ENCODE measurements at regions not wholly inside any gene's neighbourhood (a gene's known extent, or its start where the extent isn't known, plus 50 kb on each side); places are given as distances from the start of the nearest gene placed in this dataset.
"Not testable (repeated sequence)": the region's sequence is repeated elsewhere in the genome, so short reads cannot be mapped to it uniquely, and the experiment has no call there.

- Histone ChIP-seq H3K27me3 (replicated peaks in 2 of 5; ENCODE audit: control insufficient read depth in 4 of 5, insufficient read depth in 5 of 5, low read length in 4 of 5) (no peaks in the 10 kb centered on the region), H3K4me3 (ENCODE audit: control insufficient read depth in 1 of 7, extremely low read depth in 1 of 7, insufficient read depth in 4 of 7, low read depth in 2 of 7, low read length in 6 of 7) (no peak overlapping the region), H3K4me1 (ENCODE audit: control extremely low read depth in 1 of 4, control insufficient read depth in 4 of 4, insufficient read depth in 4 of 4, low read length in 3 of 4) (no peaks in the 10 kb centered on the region), H3K36me3 (ENCODE audit: control insufficient read depth in 4 of 4, insufficient read depth in 4 of 4, low read length in 3 of 4) (no peaks in the 10 kb centered on the region), H3K27ac (ENCODE audit: insufficient read depth in 1 of 2, low read depth in 1 of 2, low read length in 2 of 2, poor library complexity in 1 of 2, severe bottlenecking in 2 of 2) (no peak overlapping the region), H3K9me3 (ENCODE audit: control extremely low read depth in 1 of 5, control insufficient read depth in 4 of 5, insufficient read depth in 2 of 5, low read depth in 1 of 5, low read length in 4 of 5) (no peaks in the 10 kb centered on the region)
- no peak for DNase-seq
- 100% methylated on average over 2 of the region's 2 CpGs for WGBS (ENCODE audit: insufficient coverage)
- ChIA-PET POLR2A (no interaction called here), CTCF (interaction anchor here (1.5 kb wide), 1 partner anchor 62 kb away, joined by 3 read pairs; no protein-coding TSS in a partner anchor)
These were observed 338.1 kb upstream of the ARHGEF26 start for GRCh38 chr3:153783106-153783505.

GRCh38 chr3:153783741-153784480 is 337.3 kb upstream of the ARHGEF26 start:
- ChIA-PET CTCF (interaction anchor here (0.7 kb wide), 2 partner anchors 9 to 26 kb away, joined by 3 read pairs; no protein-coding TSS in a partner anchor), POLR2A (no interaction called here)
- no peaks in the 10 kb centered on the region for H3K36me3 ChIP-seq (ENCODE audit: control insufficient read depth in 4 of 4, insufficient read depth in 4 of 4, low read length in 3 of 4)
- H3K27ac ChIP-seq (ENCODE audit: insufficient read depth in 1 of 2, low read depth in 1 of 2, low read length in 2 of 2, poor library complexity in 1 of 2, severe bottlenecking in 2 of 2), result no peak overlapping the region
- H3K4me3 ChIP-seq (ENCODE audit: control insufficient read depth in 1 of 7, extremely low read depth in 1 of 7, insufficient read depth in 4 of 7, low read depth in 2 of 7, low read length in 6 of 7), result no peak overlapping the region
- H3K9me3 ChIP-seq (ENCODE audit: control extremely low read depth in 1 of 5, control insufficient read depth in 4 of 5, insufficient read depth in 2 of 5, low read depth in 1 of 5, low read length in 4 of 5), result no peaks in the 10 kb centered on the region
- no peaks in the 10 kb centered on the region for H3K27me3 ChIP-seq (replicated peaks in 2 of 5; ENCODE audit: control insufficient read depth in 4 of 5, insufficient read depth in 5 of 5, low read length in 4 of 5)
- WGBS (ENCODE audit: insufficient coverage), result no CpG with 5 or more reads among the region's 3 CpGs
- DNase-seq, result no peak
- H3K4me1 ChIP-seq (ENCODE audit: control extremely low read depth in 1 of 4, control insufficient read depth in 4 of 4, insufficient read depth in 4 of 4, low read length in 3 of 4), result no peaks in the 10 kb centered on the region

GRCh38 chr3:153785901-153786300 is 335.3 kb upstream of the ARHGEF26 start:
- no peak for DNase-seq
- CTCF ChIA-PET, result no interaction called here
- H3K9me3 ChIP-seq (ENCODE audit: control extremely low read depth in 1 of 5, control insufficient read depth in 4 of 5, insufficient read depth in 2 of 5, low read depth in 1 of 5, low read length in 4 of 5), result no peaks in the 10 kb centered on the region
- no peaks in the 10 kb centered on the region for H3K36me3 ChIP-seq (ENCODE audit: control insufficient read depth in 4 of 4, insufficient read depth in 4 of 4, low read length in 3 of 4)
- H3K4me3 ChIP-seq (ENCODE audit: control insufficient read depth in 1 of 7, extremely low read depth in 1 of 7, insufficient read depth in 4 of 7, low read depth in 2 of 7, low read length in 6 of 7), result no peak overlapping the region
- H3K27me3 ChIP-seq (replicated peaks in 2 of 5; ENCODE audit: control insufficient read depth in 4 of 5, insufficient read depth in 5 of 5, low read length in 4 of 5), result no peaks in the 10 kb centered on the region
- POLR2A ChIA-PET, result no interaction called here
- no peak overlapping the region for H3K27ac ChIP-seq (ENCODE audit: insufficient read depth in 1 of 2, low read depth in 1 of 2, low read length in 2 of 2, poor library complexity in 1 of 2, severe bottlenecking in 2 of 2)
- H3K4me1 ChIP-seq (ENCODE audit: control extremely low read depth in 1 of 4, control insufficient read depth in 4 of 4, insufficient read depth in 4 of 4, low read length in 3 of 4), result no peaks in the 10 kb centered on the region
- 95% methylated on average over 3 of the region's 3 CpGs for WGBS (ENCODE audit: insufficient coverage)

GRCh38 chr3:153789380-153789779 is 331.8 kb upstream of the ARHGEF26 start:
- Histone ChIP-seq H3K27ac (ENCODE audit: insufficient read depth in 1 of 2, low read depth in 1 of 2, low read length in 2 of 2, poor library complexity in 1 of 2, severe bottlenecking in 2 of 2) (no peak overlapping the region), H3K4me3 (ENCODE audit: control insufficient read depth in 1 of 7, extremely low read depth in 1 of 7, insufficient read depth in 4 of 7, low read depth in 2 of 7, low read length in 6 of 7) (no peak overlapping the region), H3K4me1 (ENCODE audit: control extremely low read depth in 1 of 4, control insufficient read depth in 4 of 4, insufficient read depth in 4 of 4, low read length in 3 of 4) (no peaks in the 10 kb centered on the region), H3K27me3 (replicated peaks in 2 of 5; ENCODE audit: control insufficient read depth in 4 of 5, insufficient read depth in 5 of 5, low read length in 4 of 5) (peaks cover 0 to 2% (median 0%) of the 10 kb centered on the region in 5 experiments), H3K36me3 (ENCODE audit: control insufficient read depth in 4 of 4, insufficient read depth in 4 of 4, low read length in 3 of 4) (no peaks in the 10 kb centered on the region), H3K9me3 (ENCODE audit: control extremely low read depth in 1 of 5, control insufficient read depth in 4 of 5, insufficient read depth in 2 of 5, low read depth in 1 of 5, low read length in 4 of 5) (peaks cover 0 to 2% (median 0%) of the 10 kb centered on the region in 5 experiments)
- no peak for DNase-seq
- CTCF ChIA-PET, result no interaction called here
- POLR2A ChIA-PET, result no interaction called here
- WGBS (ENCODE audit: insufficient coverage), result 100% methylated on average over 1 of the region's 3 CpGs

- H3K36me3 ChIP-seq (ENCODE audit: control insufficient read depth in 4 of 4, insufficient read depth in 4 of 4, low read length in 3 of 4); POLR2A ChIA-PET; H3K4me1 ChIP-seq (ENCODE audit: control extremely low read depth in 1 of 4, control insufficient read depth in 4 of 4, insufficient read depth in 4 of 4, low read length in 3 of 4); H3K9me3 ChIP-seq (ENCODE audit: control extremely low read depth in 1 of 5, control insufficient read depth in 4 of 5, insufficient read depth in 2 of 5, low read depth in 1 of 5, low read length in 4 of 5); H3K27ac ChIP-seq (ENCODE audit: insufficient read depth in 1 of 2, low read depth in 1 of 2, low read length in 2 of 2, poor library complexity in 1 of 2, severe bottlenecking in 2 of 2); H3K4me3 ChIP-seq (ENCODE audit: control insufficient read depth in 1 of 7, extremely low read depth in 1 of 7, insufficient read depth in 4 of 7, low read depth in 2 of 7, low read length in 6 of 7); CTCF ChIA-PET; H3K27me3 ChIP-seq (replicated peaks in 2 of 5; ENCODE audit: control insufficient read depth in 4 of 5, insufficient read depth in 5 of 5, low read length in 4 of 5); DNase-seq: not testable (repeated sequence)
- WGBS (ENCODE audit: insufficient coverage), result 96% methylated on average over 6 of the region's 13 CpGs
These were observed 324.1 kb upstream of the ARHGEF26 start for GRCh38 chr3:153797056-153797455.

- no peak overlapping the region for H3K4me3 ChIP-seq (ENCODE audit: control insufficient read depth in 1 of 7, extremely low read depth in 1 of 7, insufficient read depth in 4 of 7, low read depth in 2 of 7, low read length in 6 of 7)
- H3K9me3 ChIP-seq (ENCODE audit: control extremely low read depth in 1 of 5, control insufficient read depth in 4 of 5, insufficient read depth in 2 of 5, low read depth in 1 of 5, low read length in 4 of 5), result no peaks in the 10 kb centered on the region
- no peak for DNase-seq
- H3K4me1 ChIP-seq (ENCODE audit: control extremely low read depth in 1 of 4, control insufficient read depth in 4 of 4, insufficient read depth in 4 of 4, low read length in 3 of 4), result no peaks in the 10 kb centered on the region
- H3K27ac ChIP-seq (ENCODE audit: insufficient read depth in 1 of 2, low read depth in 1 of 2, low read length in 2 of 2, poor library complexity in 1 of 2, severe bottlenecking in 2 of 2), result no peak overlapping the region
- CTCF ChIA-PET, result no interaction called here
- no CpG with 5 or more reads among the region's 2 CpGs for WGBS (ENCODE audit: insufficient coverage)
- POLR2A ChIA-PET, result no interaction called here
- H3K27me3 ChIP-seq (replicated peaks in 2 of 5; ENCODE audit: control insufficient read depth in 4 of 5, insufficient read depth in 5 of 5, low read length in 4 of 5), result no peaks in the 10 kb centered on the region
- no peaks in the 10 kb centered on the region for H3K36me3 ChIP-seq (ENCODE audit: control insufficient read depth in 4 of 4, insufficient read depth in 4 of 4, low read length in 3 of 4)
These were observed 312.1 kb upstream of the ARHGEF26 start for GRCh38 chr3:153809097-153809496.

GRCh38 chr3:153818338-153818737 is 302.9 kb upstream of the ARHGEF26 start:
- Histone ChIP-seq H3K4me3 (ENCODE audit: control insufficient read depth in 1 of 7, extremely low read depth in 1 of 7, insufficient read depth in 4 of 7, low read depth in 2 of 7, low read length in 6 of 7) (peak overlapping the region in 1 of 7 experiments; percentile 26), H3K27ac (ENCODE audit: insufficient read depth in 1 of 2, low read depth in 1 of 2, low read length in 2 of 2, poor library complexity in 1 of 2, severe bottlenecking in 2 of 2) (no peak overlapping the region), H3K36me3 (ENCODE audit: control insufficient read depth in 4 of 4, insufficient read depth in 4 of 4, low read length in 3 of 4) (no peaks in the 10 kb centered on the region), H3K9me3 (ENCODE audit: control extremely low read depth in 1 of 5, control insufficient read depth in 4 of 5, insufficient read depth in 2 of 5, low read depth in 1 of 5, low read length in 4 of 5) (no peaks in the 10 kb centered on the region), H3K4me1 (ENCODE audit: control extremely low read depth in 1 of 4, control insufficient read depth in 4 of 4, insufficient read depth in 4 of 4, low read length in 3 of 4) (peaks cover 0 to 29% (median 6%) of the 10 kb centered on the region in 4 experiments), H3K27me3 (replicated peaks in 2 of 5; ENCODE audit: control insufficient read depth in 4 of 5, insufficient read depth in 5 of 5, low read length in 4 of 5) (no peaks in the 10 kb centered on the region)
- POLR2A ChIA-PET, result no interaction called here
- CTCF ChIA-PET, result interaction anchor here (0.7 kb wide), 1 partner anchor 220 kb away, joined by 3 read pairs; no protein-coding TSS in a partner anchor
- DNase-seq, result no peak
